GM21526 (cell line): ENCODE measurements at regions not wholly inside any gene's neighbourhood (a gene's known extent, or its start where the extent isn't known, plus 50 kb on each side); places are given as distances from the start of the nearest gene placed in this dataset.
"Not testable (repeated sequence)": the region's sequence is repeated elsewhere in the genome, so short reads cannot be mapped to it uniquely, and the experiment has no call there.

Experiments
- ATAC-seq: cut with Tn5 transposase; IDR thresholded peaks from one replicate; pipeline ENCODE4 v1.9.1; 2021; ENCODE audit warnings: moderate library complexity; ENCODE audit not compliant: unreplicated experiment, low FRiP score

DNA sequence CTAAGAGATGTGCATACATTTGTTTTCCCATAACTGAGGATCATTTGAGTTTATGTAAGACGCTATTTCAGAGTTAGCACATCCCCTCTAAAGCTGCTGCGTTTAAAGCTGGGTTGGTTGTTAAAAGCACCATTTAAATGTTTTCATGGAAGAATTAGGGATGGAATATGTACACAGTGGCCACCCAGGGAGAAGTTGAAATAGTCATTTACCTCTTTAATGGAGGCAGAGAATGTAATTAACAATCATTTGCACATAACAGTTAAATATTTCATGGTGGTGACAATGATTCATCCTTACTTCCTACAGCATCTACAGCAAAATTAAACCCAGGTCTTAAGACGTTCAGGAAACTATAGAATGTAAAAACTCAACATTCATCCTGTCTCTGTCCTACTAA is 100.3 kb downstream of the KIF4B start:
- ATAC-seq = no peak

DNA sequence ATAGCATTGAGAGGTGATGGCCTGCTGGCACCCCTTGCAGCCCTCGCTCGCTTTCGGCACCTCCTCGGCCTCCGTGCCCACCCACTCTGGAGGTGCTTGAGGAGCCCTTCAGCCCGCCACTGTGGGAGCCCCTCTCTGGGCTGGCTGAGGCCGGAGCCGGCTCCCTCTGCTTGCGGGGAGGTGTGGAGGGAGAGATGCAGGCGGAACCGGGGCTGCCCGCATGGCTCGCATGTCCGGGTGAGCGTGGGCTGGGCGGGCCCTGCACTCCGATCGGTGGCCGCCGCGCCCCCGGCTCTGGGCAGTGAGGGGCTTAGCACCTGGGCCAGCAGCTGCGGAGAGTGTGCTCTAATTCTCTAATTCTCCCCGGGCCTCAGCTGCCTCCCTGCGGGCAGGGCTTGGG is 101.1 kb downstream of the KIF4B start:
- ATAC-seq = no peak

DNA sequence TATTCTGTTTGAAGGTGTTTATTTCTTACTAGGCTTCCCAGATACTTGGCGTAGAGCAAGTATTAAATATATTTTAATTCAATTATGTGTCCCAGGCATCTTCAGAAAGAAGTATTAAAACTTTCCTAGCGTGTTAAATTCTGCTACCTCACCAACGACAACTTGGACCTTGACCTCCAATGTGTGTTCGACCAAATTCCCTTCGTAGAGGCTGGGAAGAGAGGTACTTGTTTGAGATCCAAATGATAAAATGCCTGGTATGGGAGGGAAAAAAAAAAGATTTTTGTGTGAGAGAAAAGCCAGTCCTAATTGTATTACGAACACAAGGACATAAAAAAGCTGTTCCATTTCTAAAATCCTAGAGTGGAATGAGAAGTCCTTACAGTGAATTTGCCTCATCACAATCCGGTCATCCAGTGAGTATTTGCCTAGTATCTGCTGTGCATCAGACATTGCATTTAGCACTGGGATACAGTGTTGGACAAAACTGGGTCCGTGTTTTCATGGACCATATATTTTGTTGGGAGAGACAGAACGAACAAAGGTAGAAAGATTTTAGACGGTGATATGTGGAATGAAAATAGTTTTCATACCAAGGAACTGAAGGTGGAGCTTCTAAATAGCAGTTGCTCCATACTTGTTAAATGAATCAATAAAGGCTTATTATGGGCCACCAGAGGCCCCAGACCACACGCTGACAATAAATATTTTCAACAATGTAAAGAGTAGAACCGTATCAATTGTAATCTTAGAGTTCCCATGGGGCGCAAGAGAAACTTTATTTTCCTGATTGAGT is 103.1 kb downstream of the KIF4B start:
- ATAC-seq = no peak

DNA sequence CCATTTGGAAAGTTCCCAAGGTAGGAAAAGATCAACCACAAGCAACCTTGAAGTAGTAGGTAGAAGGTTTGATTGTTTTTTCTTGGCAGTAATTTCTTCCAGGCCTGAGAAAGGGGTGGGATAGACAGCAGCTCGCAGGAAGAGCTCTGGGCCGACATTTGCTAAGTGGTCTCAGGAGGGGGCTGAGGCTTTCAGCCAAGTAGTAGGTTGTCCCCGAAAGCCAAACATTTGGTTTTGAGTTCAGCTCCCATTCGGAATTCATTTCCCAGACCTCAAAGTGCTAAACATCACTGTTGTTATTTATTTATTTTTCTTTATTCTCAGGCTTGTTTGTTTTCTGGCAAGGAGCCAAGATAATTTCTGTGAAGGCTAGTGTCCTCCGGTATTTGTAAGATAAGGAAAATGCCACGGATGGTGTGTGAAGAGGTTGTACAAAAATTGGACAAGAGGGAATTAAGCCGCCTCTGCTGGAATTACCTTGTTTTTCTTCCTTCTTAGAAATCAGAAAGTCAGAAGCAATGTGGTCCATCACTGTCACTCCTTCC is 112.1 kb downstream of the KIF4B start:
- ATAC-seq = no peak

DNA sequence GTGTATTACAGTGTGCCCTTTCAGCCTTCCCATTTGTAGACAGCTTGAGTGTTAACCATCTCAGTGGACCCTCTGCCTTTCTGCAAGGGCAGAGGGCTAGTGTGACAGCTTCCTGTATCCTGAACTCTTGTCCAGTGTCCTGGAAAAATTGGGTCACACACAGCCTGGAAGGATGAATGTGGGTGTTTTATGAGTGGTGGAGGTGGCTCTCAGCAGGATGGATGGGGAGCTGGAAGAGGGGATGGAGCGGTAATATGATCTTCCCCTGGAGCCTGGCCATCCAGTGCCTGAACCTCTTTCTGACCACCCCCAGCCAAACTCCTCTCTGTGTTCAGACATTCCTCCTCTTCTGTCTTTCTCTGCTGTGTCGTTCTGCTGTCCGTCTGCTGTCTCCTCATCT is 113.0 kb downstream of the KIF4B start:
- ATAC-seq = no peak

DNA sequence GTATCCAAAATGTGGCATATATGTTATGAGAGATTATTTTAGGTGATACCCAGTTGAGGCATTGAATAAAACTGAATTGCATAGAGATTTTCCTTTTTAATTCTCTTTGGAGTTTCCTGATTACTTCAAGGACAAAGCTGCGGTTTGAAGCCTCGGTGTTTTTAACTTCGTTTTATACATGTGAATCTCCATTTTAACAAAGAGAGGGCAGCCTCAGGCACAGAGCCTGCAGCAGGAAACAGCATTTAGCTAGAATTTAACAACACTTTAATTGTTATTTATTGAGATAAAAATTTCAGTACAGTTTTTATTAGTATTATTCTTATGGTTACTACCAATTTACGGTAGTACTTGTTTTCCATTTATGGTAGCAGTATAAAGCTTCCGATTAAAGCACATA is 114.0 kb downstream of the KIF4B start:
- ATAC-seq = no peak

DNA sequence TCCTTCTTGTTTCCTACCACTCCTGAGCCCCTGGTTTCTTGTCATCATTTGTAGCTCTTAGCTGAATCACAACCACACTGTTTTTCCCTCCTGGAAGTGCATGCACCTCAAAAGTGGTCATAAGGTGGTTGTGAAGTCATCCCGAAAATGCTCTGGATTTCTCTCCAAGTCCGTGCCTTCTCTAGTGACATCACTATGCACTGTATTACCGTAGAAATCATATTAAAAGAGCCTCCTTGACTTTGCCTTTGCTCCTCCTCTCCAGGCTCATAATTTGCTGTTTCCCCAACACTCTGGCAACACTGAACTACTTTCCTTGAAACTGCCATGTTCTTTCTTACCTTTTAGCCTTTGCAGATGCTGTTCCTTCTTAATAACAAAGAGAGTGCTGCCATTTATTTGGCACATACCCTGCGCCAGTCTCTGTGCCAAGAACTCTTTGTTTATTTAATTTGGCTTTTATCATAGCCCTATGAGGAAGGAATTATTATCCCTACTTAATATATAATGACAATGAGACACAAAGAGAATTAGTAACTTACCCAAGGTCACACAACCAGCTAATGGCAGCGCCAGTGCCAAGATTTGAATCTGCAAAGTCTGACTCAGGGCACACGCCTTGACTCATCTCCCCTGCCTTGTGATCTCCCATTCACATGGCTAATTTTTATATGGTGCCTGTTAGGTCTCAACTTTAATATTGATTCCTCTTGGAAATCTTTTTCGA is 115.4 kb downstream of the KIF4B start:
- ATAC-seq = no peak

DNA sequence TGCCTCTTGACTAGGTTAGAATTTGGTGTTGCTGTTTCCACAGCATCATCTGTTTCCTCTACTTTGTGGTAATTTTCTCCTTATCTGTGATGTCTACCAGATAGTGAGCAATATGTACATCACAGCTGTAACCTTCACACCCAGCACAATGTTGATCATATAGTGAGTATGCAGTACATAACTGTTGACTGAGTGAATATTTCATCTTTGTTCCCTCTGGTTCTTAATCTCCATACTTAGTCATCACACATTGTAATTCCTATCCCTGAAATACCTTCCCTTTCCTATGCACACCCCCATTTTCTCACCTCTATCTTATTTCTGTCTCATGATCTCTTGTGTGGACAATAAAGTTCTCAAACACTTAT is 115.9 kb downstream of the KIF4B start:
- ATAC-seq = no peak

DNA sequence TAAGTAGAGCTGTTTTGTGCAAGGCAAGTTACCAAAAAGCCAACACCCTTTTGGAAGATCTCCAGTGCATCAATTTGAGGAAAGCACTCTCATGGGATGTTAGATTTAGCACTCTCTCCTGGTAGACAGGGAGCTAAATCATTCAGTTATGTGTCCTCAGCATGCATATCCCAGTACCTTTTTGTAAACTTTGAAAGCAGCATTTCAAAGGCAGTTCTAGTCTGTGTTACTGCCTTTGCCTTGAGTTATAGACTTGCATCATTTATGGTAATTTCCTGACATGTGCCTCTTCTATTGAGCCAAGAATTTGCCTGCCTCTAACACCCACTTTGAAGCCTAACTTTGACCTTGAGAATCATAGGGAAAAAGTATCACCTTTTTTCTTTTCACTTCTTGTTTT is 120.6 kb downstream of the KIF4B start:
- ATAC-seq = no peak

DNA sequence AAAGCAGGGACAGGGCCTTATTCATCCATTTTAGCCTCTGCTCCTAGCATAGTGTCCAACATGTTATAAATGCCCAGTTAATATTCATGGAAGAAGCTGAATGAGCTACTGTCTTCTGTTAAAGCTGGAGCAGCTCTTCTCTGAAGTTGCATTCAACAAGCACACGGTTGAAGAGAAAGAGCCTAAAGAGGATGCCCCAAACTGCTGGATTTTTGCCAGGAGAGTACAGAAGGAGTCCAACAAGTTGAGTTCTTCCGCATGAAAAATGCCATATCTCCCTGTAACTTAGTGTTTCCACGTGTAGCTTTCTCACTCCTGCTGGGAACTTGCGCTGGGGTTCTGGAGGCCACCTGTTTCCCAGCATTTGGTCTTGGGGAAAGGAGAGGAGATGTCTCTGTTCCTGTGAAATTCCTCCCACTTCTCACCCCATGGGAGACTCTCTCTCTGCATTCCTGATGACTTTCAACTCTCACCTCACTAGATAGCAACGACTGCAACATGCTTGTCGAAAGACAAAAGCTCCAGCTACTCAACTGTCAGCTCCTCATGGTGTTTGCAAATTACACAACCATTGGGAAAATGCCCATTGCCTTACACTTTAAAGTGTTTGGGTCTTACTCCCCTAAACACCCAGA is 122.8 kb downstream of the KIF4B start:
- ATAC-seq = no peak

DNA sequence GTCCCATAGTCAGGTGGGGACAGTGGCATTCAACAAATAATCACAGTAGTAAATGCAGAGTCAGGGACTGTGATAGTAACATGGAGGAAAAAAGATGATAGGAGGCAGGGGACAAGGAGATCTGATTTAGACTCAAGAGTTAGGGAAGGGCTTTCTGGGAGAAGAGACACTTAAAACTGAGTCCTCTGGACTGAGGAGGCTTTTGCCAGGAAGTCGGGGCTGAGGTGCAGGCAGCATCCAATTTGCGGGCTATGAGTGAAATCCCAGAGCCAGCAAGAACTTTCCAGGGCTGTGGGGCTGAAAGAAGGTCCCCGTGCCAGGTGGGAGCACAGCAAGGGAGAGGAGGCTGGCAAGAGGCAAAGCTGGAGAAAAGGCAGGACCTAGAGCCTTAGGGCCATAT is 124.1 kb downstream of the KIF4B start:
- no peak for ATAC-seq

DNA sequence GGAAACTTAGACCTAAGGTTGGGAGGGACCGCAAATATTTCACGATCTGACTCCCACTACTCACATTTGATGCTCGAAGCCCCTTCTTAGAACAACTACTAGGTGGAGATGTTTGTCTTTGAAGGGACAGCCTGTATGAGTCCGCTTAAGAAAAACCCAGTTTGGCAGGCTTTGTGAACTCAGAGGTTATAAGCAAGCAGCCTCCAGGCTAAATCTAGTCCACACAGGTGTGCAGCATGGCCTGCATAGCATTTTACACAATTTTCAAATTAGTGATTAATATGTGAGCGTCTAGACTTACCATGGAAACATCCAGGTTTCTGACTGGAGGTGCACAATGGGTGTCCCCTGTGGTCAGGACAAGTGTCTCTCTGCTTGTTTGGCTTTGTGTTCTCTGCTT is 127.1 kb downstream of the KIF4B start:
- ATAC-seq = no peak

DNA sequence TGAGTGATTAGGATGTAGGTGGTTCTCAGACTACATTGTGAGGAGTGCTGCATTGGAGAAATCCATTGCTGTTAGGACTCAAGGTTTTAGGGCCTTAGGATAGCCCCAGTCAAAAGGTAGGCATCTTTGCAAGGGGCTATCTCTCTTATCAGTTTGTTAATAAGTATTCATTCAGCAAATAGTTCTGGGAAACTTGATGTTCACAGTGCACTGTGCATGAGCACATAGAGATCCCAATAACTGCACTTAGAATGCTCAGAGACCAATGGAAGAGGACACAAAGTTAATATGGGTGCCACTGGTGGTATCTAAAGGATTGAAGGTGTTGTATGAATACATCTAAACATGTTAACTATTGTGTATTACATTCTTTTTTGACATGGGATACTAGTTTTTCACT is 131.4 kb downstream of the KIF4B start:
- no peak for ATAC-seq

DNA sequence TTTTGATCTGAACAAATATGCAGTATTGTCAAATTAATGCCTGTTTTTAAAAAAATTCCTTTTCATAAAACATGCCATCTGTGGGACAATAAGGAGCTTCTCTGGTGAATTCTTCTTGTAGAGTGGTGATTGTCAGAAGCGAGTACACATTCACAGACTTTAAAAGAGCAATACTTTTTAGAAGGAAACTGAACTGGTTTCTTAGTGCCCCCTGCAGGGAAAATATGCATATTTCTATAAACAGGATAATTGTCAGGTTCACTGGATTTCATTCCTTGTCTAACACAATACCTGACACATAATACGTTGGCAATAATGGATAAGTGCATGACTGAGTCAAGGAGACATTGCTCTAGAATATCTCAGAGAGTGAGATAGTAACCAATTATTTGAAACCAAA is 133.7 kb downstream of the KIF4B start:
- ATAC-seq = no peak

DNA sequence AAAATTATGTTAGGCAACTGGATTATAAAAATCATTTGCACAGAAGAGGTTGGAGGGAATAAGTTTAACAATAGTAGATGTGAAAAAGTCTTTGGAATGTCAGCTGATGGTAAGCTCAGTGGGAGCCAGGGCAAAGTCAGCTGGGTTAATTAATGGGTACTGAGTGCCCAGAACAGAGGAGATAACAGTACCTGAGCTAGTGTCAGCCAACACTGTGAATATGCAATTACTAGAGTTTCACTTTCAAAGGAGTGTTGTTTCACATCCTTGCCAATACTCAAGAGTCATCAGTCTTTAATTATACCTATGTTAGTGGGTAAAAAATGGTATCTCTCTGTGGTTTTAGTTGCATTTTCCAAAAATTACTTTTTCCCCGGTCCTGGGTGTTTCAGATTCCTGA is 135.1 kb downstream of the KIF4B start:
- peak; percentile 77 for ATAC-seq

DNA sequence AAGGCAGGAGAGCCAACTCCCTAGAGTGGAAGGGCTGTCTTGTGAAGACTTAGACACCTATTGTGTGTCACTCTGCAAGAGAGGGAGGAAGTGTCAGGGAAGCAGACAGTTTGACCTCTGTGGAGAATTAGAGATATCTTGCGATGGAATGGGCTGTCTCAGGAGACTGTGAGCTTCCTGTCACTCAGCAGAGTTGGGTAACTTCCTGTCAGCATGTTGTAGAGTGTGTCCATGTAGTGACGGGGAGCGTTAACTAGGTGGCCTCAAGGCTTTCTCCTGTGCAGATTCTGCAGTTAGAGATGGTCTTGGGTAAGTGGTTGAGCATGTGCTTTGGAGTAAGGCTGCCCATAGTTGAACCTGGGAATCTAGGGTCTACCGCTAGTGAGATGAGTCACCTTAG is 136.5 kb downstream of the KIF4B start:
- ATAC-seq = no peak

DNA sequence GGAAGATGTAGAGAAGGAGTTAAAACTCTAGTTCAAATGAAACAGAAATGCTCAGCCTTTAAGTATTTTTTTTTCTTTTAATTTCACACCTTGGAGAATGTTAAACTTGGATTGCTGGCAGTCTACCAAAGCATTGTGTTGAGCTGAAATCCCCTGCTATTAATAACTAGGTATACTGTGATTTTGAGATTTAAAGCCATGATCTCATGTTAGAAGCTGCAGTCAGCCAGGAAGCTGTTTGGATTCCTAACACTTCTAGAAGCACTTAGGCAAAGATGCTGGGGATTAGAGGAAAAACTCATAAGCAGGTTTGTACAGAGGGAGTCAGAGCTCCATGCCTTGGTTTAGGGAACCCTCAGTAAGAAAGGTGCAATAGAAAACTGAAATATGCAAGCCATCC is 141.4 kb downstream of the KIF4B start:
- no peak for ATAC-seq

DNA sequence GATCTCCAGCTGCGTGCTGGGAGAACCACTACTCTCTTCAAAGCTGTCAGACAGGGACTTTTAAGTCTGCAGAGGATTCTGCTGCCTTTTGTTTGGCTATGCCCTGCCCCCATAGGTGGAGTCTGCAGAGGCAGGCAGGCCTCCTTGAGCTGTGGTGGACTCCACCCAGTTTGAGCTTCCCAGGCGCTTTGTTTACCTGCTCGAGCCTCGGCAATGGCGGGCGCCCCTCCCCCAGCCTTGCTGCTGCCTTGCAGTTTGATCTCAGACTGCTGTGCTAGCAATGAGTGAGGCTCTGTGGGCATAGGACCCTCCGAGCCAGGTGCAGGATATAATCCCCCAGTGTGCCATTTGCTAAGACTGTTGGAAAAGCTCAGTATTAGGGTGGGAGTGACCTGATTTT is 149.5 kb downstream of the KIF4B start:
- not testable (repeated sequence) for ATAC-seq

DNA sequence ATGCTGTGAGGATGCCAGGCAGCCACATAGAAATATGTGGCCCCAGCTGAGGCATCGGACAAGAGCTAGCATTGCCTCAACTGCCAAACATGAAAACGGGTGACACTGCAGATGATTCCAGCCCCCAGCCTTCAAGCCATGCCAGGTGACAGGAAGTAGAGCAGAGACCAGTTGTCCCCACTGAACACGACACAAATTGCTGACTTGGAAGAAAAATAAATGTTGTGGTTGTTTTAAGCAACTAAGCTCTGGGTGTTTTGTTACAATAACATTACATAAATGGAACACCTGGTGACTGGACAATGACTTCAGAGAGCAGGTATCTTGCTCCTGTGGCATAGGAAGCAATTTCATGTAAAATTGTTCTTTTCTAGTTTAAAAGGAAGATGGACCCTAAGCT is 154.2 kb downstream of the KIF4B start:
- no peak for ATAC-seq

DNA sequence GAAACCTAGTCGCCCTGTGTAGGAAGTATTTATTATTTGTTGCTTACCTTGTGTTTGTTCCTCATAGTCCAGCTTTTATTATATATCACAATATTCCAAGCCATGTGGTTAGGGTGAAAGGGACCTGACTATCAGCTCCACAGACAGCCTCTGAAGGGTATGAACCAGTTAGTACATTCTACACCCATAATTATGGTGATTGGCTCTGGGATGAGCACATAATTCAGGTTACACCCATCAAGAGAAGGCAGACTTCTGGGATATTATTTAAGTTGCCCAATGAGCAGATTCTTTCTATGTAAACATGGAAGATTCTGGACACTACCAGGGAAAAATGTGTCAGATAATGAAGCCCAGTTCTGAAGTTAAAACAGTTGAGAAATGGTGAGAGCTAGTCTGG is 168.0 kb downstream of the KIF4B start:
- ATAC-seq = no peak

DNA sequence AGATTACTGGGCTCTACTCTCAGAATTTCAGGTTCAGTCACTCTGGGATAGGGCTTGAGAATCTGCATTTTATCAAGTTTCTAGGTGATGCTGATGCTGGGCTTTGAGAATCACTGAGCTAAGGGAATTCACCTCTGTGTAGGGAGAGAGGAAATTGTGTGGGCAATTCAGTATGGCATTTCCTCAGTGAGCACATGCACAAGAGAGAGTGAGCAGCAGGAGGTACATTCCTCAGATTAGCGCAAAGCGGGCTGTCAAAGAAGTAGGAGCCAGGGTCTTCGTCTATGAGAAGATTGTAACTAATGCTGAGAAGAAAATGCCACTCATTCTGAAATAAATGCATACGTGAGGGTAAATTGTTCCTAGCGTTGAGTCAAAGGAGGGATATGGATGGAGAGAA is 175.9 kb downstream of the KIF4B start:
- ATAC-seq = no peak

DNA sequence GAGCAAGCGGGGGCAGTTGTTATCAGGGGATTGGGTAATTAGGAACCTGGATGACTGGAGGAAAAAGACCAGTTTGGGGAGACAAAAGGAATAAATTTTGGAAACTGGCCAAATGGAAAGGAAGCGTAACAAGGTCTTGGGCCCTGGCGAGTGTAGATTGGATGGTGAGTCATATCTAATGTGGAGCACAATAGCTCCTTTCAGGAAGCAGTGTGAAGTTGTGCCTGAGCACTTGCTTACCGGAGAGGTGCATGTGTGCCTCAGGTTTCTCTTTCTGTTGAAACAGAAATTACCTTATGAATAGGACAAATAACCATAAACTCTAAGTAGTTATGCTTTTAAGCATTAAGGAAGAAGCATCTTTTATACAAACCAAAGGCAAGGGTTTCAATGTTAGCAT is 176.4 kb downstream of the KIF4B start:
- ATAC-seq = no peak
